ENCODE measurements at regions not wholly inside any gene's neighbourhood (a gene's known extent, or its start where the extent isn't known, plus 50 kb on each side); places are given as distances from the start of the nearest gene placed in this dataset.
A peak's percentile ranks its signal among the peaks of the same experiment; 100 is the strongest.

DNA sequence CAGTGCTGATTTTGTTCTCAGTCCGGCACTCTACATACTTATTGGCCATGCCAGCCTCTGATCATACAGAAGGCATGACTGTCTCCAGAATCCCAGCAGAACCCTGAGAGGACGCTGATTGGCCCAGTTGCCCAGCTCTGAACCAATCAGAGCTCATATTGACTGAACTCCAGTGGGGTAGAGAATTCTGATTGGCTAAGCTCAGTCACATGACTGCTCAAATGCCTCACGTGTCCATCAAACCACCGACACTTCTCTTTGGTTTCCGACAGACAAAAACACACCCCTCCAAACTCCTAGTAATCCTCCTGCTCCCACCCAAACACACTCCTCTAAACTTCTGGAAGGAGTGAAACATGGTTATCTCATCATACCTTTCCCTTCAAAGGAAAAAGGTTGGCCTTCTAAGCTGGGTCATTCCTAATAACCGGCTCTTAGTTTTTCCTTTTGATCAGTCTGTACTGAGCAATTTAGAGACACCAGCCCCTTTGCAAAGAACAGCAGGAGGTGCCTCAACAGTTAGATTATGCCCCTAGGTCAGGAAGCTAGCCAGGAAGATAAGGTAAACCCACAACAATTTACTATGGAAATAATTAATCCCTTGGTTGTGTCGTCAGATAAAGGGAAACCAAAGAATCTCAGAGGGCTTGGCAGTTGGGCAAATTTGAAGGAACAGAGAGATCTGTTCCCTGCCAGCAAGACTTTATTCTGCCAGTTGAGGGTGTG is 187.8 kb downstream of the TLE3 start:
- no peak overlapping the region for H3K4me3 ChIP-seq
- no peak for TF ChIP-seq POLR2A (IDR thresholded peaks at IDR 0.05)
- TF ChIP-seq, protein P1, sequence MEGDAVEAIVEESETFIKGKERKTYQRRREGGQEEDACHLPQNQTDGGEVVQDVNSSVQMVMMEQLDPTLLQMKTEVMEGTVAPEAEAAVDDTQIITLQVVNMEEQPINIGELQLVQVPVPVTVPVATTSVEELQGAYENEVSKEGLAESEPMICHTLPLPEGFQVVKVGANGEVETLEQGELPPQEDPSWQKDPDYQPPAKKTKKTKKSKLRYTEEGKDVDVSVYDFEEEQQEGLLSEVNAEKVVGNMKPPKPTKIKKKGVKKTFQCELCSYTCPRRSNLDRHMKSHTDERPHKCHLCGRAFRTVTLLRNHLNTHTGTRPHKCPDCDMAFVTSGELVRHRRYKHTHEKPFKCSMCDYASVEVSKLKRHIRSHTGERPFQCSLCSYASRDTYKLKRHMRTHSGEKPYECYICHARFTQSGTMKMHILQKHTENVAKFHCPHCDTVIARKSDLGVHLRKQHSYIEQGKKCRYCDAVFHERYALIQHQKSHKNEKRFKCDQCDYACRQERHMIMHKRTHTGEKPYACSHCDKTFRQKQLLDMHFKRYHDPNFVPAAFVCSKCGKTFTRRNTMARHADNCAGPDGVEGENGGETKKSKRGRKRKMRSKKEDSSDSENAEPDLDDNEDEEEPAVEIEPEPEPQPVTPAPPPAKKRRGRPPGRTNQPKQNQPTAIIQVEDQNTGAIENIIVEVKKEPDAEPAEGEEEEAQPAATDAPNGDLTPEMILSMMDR (IDR thresholded peaks at IDR 0.05) = no peak
- WGBS, 2 donors = 63 to 64% methylated on average over 7 of the region's 7 CpGs
- no peaks in the 10 kb centered on the region for H3K36me3 ChIP-seq (replicated peaks in 1 of 2; ENCODE audit: insufficient read depth in 1 of 2, low read depth in 2 of 2)
- no peaks in the 10 kb centered on the region for H3K4me1 ChIP-seq
- H3K9me3 ChIP-seq = no peaks in the 10 kb centered on the region
- intact Hi-C loops (cut with DNase I) = no loop called here
- no peaks in the 10 kb centered on the region for H3K27me3 ChIP-seq
- ATAC-seq (no peak), DNase-seq (no peak)
- H3K27ac ChIP-seq = no peak overlapping the region

GRCh38 chr15:69910514-69910913 is 187.2 kb downstream of the TLE3 start:
- no peaks in the 10 kb centered on the region for H3K9me3 ChIP-seq
- 60 to 70% methylated on average over 2 of the region's 2 CpGs for whole genome bisulfite sequencing, 2 donors
- no peak for TF ChIP-seq POLR2A (IDR thresholded peaks at IDR 0.05)
- TF ChIP-seq, protein P1 (IDR thresholded peaks at IDR 0.05) = no peak
- H3K4me3 ChIP-seq = no peak overlapping the region
- intact Hi-C loops (cut with DNase I) = no loop called here
- H3K4me1 ChIP-seq = no peaks in the 10 kb centered on the region
- H3K27me3 ChIP-seq = no peaks in the 10 kb centered on the region
- DNase-seq (no peak), ATAC-seq (no peak)
- H3K27ac ChIP-seq = no peak overlapping the region
- H3K36me3 ChIP-seq (replicated peaks in 1 of 2; ENCODE audit: insufficient read depth in 1 of 2, low read depth in 2 of 2) = no peaks in the 10 kb centered on the region

DNA sequence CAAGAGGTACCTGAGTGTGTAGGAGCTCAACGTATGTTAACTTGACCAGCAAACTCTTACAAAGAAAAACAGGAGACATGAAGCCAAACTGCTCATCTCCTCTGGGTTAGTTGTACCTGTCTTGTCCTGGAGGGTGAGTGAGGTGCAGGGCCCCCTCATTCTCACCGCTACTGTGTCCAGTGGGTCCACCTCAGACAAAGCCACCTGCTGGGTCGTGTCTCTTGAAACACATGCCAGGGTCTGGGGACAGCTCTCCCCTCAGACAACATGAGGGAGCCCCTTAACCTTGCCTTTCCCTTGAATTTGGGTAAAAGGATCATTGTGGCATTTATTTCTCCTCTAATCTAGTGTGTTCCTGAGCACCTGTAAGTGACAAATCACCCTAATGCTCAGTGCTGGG is 185.6 kb downstream of the TLE3 start:
- ATAC-seq (no peak), DNase-seq (no peak)
- intact Hi-C loops (cut with DNase I) = no loop called here
- Histone ChIP-seq H3K4me3 (no peak overlapping the region), H3K36me3 (replicated peaks in 1 of 2; ENCODE audit: insufficient read depth in 1 of 2, low read depth in 2 of 2) (no peaks in the 10 kb centered on the region), H3K27me3 (no peaks in the 10 kb centered on the region), H3K9me3 (no peaks in the 10 kb centered on the region), H3K4me1 (no peaks in the 10 kb centered on the region), H3K27ac (no peak overlapping the region)
- WGBS, 2 donors = 73 to 82% methylated on average over 3 of the region's 3 CpGs
- TF ChIP-seq, protein P1 (IDR thresholded peaks at IDR 0.05) = no peak
- no peak for TF ChIP-seq POLR2A (IDR thresholded peaks at IDR 0.05)

- ATAC-seq (no peak), DNase-seq (no peak)
- Histone ChIP-seq H3K9me3 (no peaks in the 10 kb centered on the region), H3K4me3 (no peak overlapping the region), H3K36me3 (replicated peaks in 1 of 2; ENCODE audit: insufficient read depth in 1 of 2, low read depth in 2 of 2) (no peaks in the 10 kb centered on the region), H3K4me1 (no peaks in the 10 kb centered on the region), H3K27ac (no peak overlapping the region), H3K27me3 (no peaks in the 10 kb centered on the region)
- intact Hi-C loops (cut with DNase I) = no loop called here
- WGBS, 2 donors = 82 to 86% methylated on average over 9 of the region's 9 CpGs
- TF ChIP-seq, protein P1 (IDR thresholded peaks at IDR 0.05) = no peak
Observed at GRCh38 chr15:69914040-69914439, 183.7 kb downstream of the TLE3 start.

- TF ChIP-seq, protein P1 (IDR thresholded peaks at IDR 0.05) = no peak
- Histone ChIP-seq H3K4me1 (no peaks in the 10 kb centered on the region), H3K27me3 (no peaks in the 10 kb centered on the region), H3K27ac (no peak overlapping the region), H3K4me3 (no peak overlapping the region), H3K36me3 (replicated peaks in 1 of 2; ENCODE audit: insufficient read depth in 1 of 2, low read depth in 2 of 2) (no peaks in the 10 kb centered on the region), H3K9me3 (no peaks in the 10 kb centered on the region)
- peak in 1 of 4 donors; percentile 15 for DNase-seq
- no peak for ATAC-seq
- intact Hi-C loops (cut with DNase I) = no loop called here
- whole genome bisulfite sequencing, 2 donors = 43 to 63% methylated on average over 2 of the region's 2 CpGs
Observed at GRCh38 chr15:69914960-69915359, 182.8 kb downstream of the TLE3 start.
